ENCODE measurements at regions not wholly inside any gene's neighbourhood (a gene's known extent, or its start where the extent isn't known, plus 50 kb on each side); places are given as distances from the start of the nearest gene placed in this dataset.
"Not testable (repeated sequence)": the region's sequence is repeated elsewhere in the genome, so short reads cannot be mapped to it uniquely, and the experiment has no call there.

GRCh38 chr7:159335181-159335926 is 190.7 kb upstream of the VIPR2 start:
- DNase-seq (ENCODE audit: low spot score), result not testable (repeated sequence)

- DNase-seq (ENCODE audit: low spot score), result not testable (repeated sequence)
Observed at GRCh38 chr7:159332854-159333479, 188.3 kb upstream of the VIPR2 start.

GRCh38 chr7:159331462-159331861 is 186.8 kb upstream of the VIPR2 start:
- no peak for DNase-seq (ENCODE audit: low spot score)

- DNase-seq (ENCODE audit: low spot score), result no peak
Observed at GRCh38 chr7:159329818-159330378, 185.2 kb upstream of the VIPR2 start.

GRCh38 chr7:159328096-159328495 is 183.4 kb upstream of the VIPR2 start:
- no peak for DNase-seq (ENCODE audit: low spot score)

DNA sequence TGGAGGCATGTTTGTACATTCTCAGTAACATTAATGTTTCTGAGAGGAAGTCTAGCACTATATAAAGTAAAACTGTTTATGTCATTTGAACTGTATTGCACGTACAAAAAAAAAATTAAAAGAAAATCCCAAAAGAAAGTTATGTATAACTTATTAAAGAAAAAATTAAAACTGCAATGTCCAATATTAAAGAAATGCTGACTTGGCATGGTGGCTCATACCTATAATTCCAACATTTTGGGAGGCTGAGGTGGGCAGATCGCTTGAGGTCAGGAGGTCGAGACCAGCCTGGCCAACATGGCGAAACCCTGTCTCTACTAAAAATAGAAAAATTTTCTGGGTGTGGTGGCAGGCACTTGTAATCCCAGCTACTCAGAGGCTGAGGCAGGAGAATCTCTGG is 178.7 kb upstream of the VIPR2 start:
- DNase-seq (ENCODE audit: low spot score), result no peak

- DNase-seq (ENCODE audit: low spot score), result no peak
Observed at GRCh38 chr7:159321278-159321677, 176.6 kb upstream of the VIPR2 start.

DNA sequence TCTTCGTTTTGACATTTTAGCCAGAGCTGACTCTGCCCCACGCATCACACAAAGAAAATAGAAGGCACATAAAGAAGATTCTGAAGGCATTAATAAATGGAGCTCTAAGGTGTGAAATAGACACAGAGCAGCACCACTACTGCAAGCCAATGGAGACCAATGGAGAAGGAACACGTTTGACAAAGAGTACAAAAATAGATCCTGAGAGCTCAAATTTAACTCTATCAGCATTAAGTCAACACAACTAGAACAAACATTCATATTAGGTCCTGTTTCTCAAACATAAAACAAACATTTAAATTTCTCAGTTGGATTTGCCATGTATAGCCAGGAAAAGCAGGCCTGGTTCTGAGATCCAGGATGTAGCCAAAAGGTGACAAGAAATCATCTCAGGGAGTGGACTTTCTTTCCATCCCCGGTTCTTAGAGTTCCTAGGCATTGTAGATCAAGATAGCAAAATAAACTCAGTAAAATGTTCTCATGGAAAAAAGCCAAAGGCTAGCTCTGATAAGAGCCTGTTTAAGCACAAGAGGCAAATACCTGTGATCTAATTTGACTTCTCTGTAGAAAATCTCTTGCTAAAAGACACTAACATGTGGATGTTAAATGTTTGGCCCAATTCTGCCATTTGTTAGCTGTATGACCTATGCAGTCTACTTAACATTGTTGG is 174.2 kb upstream of the VIPR2 start:
- DNase-seq (ENCODE audit: low spot score), result no peak

DNA sequence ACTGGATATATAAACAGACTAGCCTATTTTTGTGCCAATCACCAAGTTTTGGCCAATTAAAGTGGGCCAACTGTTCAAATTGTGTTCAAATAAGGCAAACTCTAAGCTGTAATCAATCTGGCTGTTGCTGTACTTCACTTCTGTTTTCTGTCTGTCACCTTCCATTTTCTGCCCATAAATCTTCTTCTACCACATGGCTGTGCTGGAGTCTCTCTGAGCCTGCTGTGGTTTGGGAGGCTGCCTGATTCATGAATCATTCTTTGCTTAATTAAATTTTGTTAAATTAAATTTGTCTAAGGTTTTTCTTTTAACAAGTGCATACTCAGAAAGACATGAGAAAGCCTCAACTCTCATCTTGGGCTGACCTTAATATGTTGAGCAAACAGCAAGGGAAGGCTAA is 172.6 kb upstream of the VIPR2 start:
- no peak for DNase-seq (ENCODE audit: low spot score)

- no peak for DNase-seq (ENCODE audit: low spot score)
Observed at GRCh38 chr7:159311172-159311494, 166.5 kb upstream of the VIPR2 start.

- DNase-seq (ENCODE audit: low spot score), result no peak
Observed at GRCh38 chr7:159310457-159311171, 165.9 kb upstream of the VIPR2 start.

DNA sequence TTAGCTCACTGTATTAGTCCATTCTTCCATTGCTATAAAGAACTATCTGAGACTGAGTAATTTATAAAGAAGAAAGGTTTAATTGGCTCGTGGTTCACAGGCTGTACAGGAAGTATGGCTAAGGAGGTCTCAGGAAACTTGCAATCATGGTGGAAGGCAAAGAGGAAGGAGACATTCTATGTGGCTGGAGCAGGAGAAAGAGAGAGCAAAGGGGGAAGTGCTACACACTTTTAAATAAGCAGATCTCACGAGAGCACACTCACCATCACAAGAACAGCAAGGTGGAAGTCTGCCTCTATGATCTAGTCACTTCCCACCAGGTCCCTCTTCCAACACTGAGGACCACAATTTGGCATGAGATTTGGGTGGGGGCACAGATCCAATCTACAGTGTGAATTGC is 164.5 kb upstream of the VIPR2 start:
- not testable (repeated sequence) for DNase-seq (ENCODE audit: low spot score)

DNA sequence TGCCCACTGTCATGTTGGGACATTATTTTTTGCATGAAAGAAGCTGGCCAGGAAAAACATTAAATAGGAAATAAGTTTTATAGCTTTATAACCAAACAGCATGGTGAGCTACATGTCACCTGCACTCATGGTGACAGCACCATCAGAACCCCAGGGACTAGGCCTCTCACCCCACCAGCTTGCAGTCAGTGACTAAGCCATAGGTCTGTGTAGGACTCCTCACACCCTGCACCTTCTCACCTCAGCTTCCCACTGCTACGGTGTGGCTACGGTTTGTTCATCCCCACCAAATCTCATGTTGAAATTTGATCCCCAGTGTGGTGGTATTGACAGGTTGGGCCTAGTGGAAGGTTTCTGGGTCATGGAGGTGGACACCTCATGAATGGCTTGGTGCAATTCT is 161.3 kb upstream of the VIPR2 start:
- no peak for DNase-seq (ENCODE audit: low spot score)

- not testable (repeated sequence) for DNase-seq (ENCODE audit: low spot score)
Observed at GRCh38 chr7:159305185-159305584, 160.5 kb upstream of the VIPR2 start.

DNA sequence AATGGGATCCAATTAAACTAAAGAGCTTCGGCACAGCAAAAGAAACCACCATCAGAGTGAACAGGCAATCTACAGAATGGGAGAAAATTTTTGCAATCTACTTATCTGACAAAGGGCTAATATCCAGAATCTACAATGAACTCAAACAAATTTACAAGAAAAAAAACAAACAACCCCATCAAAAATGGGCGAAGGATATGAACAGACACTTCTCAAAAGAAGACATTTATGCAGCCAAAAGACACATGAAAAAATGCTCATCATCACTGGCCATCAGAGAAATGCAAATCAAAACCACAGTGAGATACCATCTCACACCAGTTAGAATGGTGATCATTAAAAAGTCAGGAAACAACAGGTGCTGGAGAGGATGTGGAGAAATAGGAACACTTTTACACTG is 158.8 kb upstream of the VIPR2 start:
- DNase-seq (ENCODE audit: low spot score), result not testable (repeated sequence)

GRCh38 chr7:159296093-159296681 is 151.5 kb upstream of the VIPR2 start:
- no peak for DNase-seq (ENCODE audit: low spot score)

DNA sequence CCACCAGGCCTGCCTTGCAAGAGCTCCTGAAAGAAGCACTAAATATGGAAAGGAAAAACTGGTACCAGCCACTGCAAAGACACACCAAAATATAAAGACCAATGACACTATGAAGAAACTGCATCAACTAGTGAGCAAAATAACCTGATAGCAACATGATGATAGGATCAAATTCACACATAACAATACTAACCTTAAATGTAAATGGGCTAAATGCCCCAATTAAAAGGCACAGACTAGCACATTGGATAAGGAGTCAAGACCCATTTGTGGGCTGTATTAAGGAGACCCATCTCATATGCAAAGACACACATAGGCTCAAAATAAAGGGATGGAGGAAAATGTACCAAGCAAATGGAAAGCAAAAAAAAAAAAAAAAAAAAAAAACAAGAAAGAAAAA is 141.8 kb upstream of the VIPR2 start:
- DNase-seq (ENCODE audit: low spot score), result not testable (repeated sequence)

DNA sequence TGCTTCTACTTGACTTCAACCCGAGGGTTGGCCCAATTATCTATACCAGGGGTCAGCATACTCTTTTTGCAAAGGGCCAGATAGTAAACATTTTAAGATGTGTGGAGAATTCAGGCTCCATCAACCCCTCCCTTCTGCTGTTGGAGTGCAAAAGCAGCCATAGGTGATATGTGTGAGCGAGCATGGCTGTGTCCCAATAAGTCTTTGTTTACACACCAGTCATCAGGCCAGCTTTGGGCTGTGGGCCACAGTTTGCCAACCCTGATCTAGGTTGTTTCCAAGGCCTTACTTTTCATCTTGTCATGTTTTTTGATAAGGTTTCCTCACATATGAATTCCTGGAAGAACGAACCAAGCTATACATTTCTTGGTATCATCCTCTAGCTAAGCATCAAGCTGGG is 136.9 kb upstream of the VIPR2 start:
- DNase-seq (ENCODE audit: low spot score), result no peak

- DNase-seq (ENCODE audit: low spot score), result no peak
Observed at GRCh38 chr7:159280008-159280407, 135.3 kb upstream of the VIPR2 start.

DNA sequence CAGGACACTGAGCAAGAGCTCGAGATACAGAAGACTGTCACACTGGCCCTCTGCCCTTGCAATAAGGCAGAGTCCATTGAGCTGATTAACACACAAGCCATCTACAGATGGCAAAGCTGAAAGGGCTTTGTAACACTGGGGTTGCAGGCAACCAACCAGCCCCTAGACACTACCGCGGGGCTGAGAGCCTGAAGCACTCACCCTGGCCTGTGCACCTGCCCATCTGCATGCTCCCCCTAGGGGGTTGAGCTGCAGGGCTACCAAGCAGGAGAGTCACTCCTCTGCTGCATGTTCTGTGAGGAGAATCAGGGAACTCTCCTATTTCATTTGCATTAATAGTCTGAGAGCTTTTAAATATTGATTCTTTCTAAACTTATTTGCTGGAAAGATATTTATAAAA is 128.1 kb upstream of the VIPR2 start:
- DNase-seq (ENCODE audit: low spot score), result no peak

GRCh38 chr7:159271781-159272180 is 127.1 kb upstream of the VIPR2 start:
- no peak for DNase-seq (ENCODE audit: low spot score)

DNA sequence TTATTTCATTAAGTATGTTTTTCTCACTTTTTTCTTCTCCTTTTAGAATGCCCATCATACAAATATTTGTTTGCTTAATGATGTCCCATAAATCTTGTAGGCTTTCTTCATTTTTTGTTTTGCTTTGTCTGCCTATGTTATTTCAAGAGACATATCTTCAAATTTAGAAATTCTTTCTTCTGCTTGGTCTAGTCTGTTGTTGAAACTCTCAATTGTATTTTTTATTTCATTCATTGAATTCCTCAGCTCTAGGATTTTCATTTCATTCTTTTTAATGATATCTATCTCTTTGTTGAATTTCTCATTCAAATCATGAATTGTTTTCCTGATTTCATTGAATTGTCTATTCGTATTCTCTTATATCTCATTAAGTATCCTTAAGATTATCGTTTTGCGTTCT is 125.1 kb upstream of the VIPR2 start:
- DNase-seq (ENCODE audit: low spot score), result no peak
